AML-193 (cell line): ENCODE measurements at regions not wholly inside any gene's neighbourhood (a gene's known extent, or its start where the extent isn't known, plus 50 kb on each side); places are given as distances from the start of the nearest gene placed in this dataset.
"Not testable (repeated sequence)": the region's sequence is repeated elsewhere in the genome, so short reads cannot be mapped to it uniquely, and the experiment has no call there.

Experiments
- DNase-seq, 2 experiments: peaks; one replicate each; lab custom pipeline; 2025; lab: John Stamatoyannopoulos, UW

DNA sequence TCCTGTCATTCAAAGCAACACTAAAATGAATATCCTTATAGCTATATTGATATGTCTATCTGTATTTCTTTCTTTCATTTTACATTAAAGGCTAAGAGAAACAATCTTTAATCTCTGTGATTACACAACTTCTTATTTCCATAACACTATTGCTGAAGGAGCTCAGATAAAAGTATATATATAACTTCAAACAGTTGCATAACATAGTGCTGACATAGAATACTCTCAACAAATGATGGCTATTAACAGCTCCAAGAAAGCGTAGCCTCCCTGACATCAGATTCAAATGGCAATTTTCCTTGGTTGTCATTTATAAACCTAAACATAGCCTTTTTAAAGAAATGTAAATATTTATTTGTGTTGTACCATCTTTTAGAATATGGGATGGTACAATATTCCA is 116.6 kb upstream of the PTPRG start:
- DNase-seq: no peak

DNA sequence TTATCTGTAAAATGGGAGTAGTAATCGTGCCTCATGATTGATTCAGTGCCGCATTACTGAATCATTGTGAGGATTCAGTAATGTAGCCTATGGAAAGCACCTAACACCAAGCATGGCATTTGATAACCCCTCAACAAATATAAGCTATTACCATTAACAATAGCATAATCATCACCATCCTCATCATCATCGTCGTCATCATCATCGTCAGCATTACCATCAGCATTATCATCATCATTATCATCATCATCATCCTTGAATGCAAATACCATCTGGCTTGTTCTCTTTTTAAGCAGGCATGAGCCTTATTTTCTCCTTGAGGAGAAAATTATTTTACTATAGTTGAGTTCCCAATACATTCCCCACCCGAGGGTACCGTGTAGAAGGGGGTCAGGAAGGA is 115.4 kb upstream of the PTPRG start:
- DNase-seq: no peak

DNA sequence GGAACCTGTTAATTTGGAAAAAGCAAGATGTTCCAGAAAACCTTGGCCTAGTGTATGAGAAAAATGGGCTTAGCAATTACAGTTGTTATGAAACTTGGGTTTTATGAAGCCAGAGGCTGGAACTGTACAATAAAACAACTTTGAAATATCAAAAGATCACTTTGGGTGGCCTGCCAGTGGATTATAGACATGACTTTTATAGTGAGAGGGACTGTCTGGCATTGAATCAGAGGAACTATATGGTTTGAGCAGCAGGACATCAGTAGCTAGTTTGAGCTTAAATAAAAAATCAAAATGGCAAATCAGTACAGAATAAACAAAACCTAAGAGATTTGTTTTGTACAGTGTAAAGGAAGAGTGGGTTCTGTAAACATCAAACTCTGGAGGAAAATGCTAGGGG is 115.0 kb upstream of the PTPRG start:
- DNase-seq: no peak

DNA sequence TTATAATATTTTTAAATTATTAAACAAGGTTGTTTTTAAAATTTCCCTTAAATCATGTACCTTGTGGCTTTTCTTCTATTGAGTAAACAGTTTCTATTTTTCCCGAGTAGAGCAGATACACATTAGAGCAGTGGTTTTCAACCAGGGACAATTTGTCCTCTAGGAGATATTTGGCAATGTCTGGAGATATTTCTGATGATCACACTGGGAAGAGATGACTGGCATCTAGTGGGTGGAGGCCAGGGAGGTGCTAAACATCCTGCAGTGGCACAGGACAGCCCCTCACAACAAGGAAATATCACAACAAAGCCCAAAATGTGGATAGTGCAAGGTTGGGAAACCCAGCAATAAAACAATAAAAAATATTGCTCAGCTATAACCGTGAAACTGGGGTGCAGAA is 113.0 kb upstream of the PTPRG start:
- no peak for DNase-seq

DNA sequence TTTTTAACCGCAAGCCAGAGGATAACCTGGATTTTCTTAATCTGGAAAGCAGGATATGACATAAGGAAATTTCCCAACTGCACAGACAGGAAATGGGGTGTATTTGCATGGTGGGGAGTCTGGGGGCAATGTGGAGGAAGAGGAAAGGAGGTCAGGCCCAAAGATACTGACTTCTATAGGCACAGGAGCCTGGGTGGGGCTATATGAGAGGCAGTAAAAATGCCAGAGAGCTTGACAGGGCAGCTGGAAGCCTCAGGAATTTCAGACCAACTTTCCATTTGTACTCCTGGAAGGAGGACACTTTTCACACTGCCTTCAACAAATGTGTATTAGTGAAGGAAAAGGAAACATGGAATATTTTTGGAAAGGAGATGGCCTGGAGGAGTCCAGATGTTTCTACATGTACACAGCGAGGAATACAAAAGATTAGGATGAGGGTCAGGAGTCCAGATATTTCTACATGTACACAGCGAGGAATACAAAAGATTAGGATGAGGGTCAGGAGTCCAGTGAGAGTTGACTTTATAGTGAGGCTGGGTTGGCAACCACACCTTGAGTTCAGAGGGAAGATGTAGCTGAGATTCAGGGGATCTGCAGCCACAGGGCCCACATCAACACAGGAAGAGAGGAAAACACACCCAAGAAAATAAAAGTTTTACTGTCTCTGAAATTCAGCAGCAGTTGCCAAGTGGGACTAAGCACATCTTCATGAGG is 111.9 kb upstream of the PTPRG start:
- no peak for DNase-seq

DNA sequence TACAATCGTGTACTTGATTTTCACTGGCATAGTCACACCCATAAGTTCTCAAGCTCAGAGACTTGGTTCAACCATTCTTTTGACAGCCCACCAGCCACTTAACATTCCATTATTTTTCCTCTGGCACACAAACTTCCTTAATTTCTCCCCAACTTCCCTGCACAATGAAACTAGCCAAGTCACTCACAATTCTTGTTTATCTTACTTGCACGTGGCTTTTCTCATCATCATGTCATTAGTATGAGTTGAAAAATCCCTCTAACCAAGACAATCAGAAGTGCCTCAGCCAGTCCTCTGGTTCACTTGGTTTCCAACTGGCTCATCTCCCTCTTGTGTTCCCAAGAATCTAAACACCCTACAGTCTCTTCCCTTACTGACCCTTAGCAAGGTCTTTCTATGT is 110.5 kb upstream of the PTPRG start:
- no peak for DNase-seq

DNA sequence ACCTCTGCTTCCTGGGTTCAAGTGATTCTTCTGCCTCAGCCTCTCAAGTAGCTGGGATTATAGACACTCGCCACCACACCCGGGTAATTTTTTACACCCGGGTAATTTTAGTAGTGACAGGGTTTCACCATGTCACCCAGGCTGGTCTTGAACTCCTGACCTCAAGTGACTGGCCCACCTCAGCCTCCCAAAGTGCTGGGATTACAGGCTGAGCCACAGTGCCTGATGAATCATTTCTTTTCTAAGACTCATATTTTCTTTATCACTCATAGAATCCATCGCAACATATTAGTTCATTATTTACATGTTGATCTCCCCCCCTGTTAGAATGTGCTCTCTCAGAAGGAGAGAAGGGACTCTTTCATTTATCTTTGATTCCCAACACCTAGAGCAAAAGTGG is 109.5 kb upstream of the PTPRG start:
- DNase-seq: no peak

DNA sequence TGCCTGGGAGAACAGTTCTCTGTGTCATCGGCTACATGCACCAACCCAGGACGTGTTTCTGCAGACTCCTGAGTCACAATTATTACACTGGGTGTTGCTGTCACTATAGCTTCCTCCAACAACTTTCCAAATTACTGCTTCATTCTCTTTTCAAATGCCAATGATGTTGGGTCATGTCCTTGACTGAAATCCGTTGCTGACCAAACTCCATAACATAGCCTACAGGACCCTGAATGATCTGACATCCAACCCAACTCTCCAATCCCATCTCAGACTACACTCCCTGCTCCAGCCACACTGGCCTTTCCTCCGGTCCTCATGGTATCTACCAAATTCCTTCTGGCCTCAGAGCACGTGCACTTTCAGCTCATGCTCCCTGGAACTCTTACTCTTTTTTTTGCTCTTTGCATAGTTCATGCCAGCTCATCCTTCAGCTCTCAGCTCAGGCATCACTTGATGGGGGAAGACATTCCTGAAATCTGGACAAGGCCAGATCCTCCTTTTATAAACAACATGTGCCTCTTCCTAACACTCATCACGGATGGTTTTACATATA is 108.8 kb upstream of the PTPRG start:
- no peak for DNase-seq

DNA sequence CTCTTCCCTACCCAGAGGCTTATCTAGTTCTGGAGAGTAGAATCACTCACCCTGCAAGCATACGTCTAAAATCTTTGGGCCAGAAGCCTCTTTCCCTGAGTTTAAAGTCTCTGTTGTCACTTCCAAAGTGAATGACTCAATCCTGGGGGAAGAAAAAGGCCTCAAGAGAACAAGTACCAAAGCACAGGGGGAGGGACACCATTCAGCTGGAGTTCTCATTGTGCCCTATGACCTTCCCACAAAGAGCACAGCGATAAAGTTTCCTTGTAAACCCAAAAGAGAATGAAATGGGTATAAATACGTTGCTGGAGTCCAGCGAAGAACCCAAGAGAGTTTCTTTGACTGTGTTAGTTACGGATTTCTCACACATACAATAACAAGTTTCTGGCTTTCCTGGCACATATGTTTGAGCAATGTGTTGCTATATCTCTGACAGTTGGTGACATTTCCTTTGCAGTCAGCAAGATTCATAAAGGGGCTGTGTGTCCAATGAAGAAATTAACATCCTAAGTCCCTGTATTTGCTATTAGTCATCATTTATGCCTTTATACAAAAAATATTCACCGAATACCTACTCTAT is 107.3 kb upstream of the PTPRG start:
- no peak for DNase-seq

DNA sequence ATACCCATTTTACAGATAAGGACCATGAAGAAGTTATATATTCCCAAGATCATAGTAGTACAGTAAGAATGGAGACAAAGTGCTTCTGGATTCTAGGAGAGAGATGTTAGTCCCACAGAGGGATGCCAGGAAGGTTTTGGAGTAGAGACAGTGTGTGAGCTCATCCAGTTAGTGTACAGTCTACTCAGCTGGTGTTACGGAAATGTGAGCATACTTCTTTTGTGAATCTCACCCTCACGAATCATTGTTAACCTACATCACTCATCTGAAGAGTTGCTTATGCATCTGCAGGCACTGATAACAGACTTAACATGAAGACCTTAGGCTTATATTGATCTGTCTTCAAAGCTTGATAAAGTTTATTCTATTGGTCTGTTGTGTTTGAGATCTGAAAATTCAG is 106.6 kb upstream of the PTPRG start:
- no peak for DNase-seq

DNA sequence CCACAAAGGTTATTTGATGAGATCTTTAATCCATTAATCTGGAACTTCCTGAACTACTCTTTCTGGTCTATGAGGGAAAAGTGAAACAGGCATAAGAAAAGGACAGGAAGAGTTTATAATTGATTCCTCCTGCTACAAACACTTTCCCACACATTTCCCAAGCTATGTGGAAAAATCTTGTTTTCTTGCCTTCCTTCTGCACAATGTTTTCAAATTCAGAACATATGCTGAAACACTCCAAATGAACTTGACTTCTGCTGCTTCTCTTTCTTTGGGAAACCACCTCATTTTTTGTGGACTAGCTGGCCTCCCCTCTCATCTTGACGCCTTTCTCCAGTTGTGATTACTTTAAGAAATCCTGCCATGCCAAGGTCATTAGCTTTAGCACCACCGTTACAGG is 100.7 kb upstream of the PTPRG start:
- DNase-seq: no peak

DNA sequence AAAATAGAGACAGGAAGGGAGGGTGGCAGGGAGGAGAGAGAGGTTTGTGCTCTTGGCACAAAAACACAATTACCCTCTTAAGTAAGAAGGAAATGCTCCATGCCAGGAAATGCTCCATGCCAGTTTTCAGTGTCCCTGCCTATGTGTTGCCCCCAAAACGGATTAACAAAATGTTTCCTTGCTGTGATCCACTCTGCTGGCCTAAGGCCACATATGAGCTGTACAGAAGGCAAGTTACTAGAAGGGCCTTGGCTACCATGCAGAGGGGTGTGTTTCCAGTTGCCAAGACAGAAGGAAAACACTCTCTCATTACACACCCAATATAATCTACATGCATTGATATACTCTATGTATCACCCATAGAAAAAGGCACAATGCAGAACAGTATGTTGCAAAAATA is 98.2 kb upstream of the PTPRG start:
- DNase-seq: no peak

DNA sequence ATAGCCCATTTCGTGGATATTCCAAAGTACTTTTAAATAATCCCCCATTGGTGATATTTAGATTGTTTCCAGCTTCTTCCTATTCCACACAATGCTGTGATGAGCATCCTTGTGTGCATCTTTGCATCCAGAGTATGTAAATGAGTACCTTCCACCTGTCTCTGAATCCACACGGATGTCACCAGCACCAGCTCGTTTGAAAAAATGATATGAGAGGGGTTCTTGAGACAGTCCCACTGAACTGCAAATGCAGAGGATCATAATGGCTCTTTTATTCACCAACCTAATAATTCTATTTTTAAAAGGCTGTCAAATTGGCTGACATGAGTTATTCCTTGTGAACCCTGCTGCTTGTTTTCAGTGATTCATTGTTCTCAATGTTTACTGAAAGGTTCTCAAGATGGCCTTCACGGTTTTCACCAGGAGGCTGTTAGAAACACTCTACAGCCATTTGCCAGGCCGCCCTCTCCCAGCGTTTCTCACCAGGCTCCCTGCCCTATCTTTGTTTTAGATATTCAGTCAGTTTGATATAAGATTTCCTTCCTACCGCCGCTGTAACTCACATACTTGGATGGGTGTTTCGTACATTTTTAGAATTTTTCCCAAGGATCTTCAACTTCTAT is 96.7 kb upstream of the PTPRG start:
- no peak for DNase-seq

DNA sequence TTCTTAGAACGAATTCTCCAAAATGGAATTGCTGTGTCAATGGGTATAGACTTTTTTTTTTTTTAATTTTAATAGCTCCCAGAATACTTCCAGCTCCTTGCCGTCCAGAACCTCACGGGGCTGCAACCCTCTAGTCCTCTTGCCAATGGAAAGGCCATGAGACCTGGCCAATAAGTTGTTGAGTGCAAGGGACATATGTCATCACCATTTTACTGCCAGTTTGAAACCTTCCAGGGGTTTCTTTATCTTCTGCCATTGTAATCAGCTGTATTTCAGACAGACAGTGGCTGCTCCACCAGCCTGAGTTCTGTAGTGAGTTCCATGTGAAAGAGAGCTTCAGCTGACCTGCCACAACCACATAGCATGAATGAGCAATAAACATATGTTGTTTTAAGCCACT is 95.0 kb upstream of the PTPRG start:
- DNase-seq: no peak

DNA sequence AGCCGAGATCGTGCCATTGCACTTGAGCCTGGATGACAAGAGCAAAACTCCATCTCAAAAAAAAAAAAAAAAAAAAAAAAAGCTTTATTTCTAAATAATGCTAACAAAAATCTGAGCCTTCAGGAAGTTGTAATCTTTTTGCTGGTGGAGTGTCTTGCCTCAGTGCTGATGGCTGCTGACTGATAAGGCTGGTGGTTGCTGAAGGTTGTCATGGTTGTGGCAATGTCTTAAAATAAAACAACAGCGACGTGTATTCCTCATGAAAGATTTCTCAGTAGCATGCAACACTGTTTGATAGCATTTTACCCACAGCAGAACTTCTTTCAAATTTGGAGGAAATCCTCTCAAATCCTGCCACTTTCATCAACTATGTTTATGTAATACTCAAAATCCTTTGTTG is 77.4 kb upstream of the PTPRG start:
- no peak for DNase-seq

DNA sequence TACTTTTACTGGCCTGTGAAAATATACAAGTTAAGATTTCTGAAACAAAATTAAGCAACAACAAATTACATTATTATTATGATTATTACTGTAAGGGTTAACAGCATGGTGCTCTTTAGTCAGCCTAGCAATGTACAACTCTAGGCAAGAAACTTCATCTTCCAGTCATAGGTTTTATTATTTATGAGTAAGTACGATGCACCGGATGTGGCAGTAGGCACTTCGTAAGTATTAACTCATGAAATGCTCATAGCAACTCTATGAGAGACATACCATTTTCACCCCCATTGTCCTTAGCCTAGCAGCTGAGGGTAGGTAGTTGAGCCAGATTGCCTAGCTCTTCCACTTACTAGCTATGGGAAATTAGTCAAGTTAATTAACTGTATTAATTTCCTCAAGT is 68.0 kb upstream of the PTPRG start:
- DNase-seq: no peak

DNA sequence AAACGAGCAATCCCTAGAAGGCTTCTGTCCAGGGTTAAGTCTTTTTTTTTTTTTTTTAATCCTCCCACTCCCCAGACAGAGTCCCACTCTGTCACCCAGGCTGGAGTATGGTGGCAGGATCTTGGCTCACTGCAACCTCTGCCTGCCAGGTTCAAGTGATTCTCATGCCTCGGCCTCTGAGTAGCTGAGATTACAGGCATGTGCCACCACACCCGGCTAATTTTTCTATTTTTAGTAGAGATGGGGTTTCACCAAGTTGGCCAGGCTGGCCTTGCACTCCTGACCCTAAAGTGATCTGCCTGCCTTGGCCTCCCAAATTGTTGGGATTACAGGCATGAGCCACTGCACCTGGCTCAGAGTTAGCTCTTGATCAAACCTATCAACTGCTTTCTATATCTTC is 67.1 kb upstream of the PTPRG start:
- DNase-seq: not testable (repeated sequence)

DNA sequence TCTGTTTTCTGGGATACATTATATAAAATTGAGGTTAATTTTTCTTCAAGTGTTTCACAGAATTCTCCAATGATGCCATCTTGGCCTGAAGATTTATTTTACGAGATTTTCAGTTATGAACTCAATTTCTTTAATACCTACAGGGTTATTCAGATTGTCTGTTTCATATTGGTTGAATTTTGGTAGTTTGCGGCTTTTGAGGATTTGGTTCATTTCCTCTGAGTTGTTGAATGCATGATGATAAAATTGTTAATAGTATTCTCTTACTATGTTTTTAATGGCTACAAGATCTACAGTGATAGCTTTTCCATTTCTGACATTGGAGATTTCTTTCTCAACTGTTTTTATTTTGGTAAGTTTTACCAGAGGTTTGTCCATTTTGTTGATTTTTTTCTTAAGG is 63.9 kb upstream of the PTPRG start:
- no peak for DNase-seq

DNA sequence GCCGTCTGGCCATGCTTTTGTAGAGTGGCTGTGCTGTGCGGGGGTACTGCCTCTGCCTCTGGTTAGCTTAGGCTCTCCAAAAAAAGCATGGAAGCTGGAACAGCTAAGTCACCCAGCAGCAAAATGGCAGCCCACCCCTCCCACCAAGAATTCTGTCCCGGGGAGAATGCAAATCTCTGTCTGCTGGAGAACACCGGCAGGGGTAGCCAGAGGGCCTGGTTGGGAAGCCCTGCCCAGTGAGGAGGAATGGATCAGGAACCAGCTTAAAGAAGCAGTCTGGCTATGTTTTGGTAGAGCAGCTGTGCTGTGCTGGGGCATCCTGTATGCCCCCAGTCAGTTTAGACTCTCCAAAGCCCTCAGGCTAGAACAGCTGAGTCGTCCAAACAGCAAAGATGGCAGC is 56.2 kb upstream of the PTPRG start:
- DNase-seq: no peak

DNA sequence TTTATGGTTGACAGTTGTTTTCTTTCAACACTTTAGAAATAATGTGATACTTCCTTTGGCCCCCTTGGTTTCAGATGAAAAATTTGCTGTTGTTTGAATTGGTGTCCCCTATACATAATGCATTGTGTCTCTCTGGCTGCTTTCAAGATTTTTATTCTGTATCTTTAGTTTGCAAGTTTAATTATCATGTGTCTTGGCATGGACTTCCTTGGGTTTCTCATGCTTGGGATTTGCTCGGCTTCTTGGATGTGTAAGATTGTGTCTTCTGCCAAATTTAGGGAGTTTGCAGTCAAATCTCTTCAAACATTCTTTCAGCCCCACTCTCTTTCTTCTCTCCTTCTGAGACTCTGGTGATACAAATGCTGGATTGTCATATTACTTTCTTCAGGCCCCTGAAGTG is 53.4 kb upstream of the PTPRG start:
- no peak for DNase-seq
